ENCODE measurements at regions not wholly inside any gene's neighbourhood (a gene's known extent, or its start where the extent isn't known, plus 50 kb on each side); places are given as distances from the start of the nearest gene placed in this dataset.

DNA sequence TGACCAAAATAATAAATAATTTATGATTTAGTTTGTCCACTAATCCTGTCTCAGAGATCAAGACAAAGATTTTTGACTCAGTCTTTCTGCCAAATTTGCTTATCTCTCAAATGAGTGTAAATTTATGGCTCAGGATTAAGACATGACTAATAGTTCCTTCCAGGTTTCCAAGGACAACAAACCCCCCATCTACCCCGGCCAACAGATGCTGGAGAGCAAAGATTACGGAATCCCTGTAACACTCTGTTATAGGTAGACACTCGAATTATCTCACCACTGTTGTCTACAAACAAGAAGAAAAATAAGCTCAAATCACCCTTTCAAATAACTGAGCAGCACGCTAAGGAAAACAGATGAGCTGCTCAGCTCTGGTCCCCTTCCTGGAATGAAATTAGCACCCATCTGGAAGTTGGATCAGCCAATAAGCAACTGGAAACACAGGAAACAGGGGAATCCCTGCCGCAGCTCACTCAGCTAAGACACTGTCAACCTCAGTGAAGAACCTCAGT lies 56.8 kb upstream of the SVIL start:
- TF ChIP-seq, protein P1, sequence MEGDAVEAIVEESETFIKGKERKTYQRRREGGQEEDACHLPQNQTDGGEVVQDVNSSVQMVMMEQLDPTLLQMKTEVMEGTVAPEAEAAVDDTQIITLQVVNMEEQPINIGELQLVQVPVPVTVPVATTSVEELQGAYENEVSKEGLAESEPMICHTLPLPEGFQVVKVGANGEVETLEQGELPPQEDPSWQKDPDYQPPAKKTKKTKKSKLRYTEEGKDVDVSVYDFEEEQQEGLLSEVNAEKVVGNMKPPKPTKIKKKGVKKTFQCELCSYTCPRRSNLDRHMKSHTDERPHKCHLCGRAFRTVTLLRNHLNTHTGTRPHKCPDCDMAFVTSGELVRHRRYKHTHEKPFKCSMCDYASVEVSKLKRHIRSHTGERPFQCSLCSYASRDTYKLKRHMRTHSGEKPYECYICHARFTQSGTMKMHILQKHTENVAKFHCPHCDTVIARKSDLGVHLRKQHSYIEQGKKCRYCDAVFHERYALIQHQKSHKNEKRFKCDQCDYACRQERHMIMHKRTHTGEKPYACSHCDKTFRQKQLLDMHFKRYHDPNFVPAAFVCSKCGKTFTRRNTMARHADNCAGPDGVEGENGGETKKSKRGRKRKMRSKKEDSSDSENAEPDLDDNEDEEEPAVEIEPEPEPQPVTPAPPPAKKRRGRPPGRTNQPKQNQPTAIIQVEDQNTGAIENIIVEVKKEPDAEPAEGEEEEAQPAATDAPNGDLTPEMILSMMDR (IDR thresholded peaks at IDR 0.05) = no peak
- TF ChIP-seq POLR2A (IDR thresholded peaks at IDR 0.05) = no peak
